ENCODE measurements at regions not wholly inside any gene's neighbourhood (a gene's known extent, or its start where the extent isn't known, plus 50 kb on each side); places are given as distances from the start of the nearest gene placed in this dataset.

- TF ChIP-seq CTCF (IDR thresholded peaks at IDR 0.05), result no peak
- TF ChIP-seq ZFX (IDR thresholded peaks at IDR 0.05; ENCODE audit: borderline replicate concordance), result no peak
- no peak overlapping the region for H3K27ac ChIP-seq
Measured at GRCh38 chr13:97875218-97875617, 78.3 kb upstream of the IPO5 start.

GRCh38 chr13:97875911-97876310 is 77.6 kb upstream of the IPO5 start:
- TF ChIP-seq CTCF (IDR thresholded peaks at IDR 0.05), result no peak
- no peak for TF ChIP-seq ZFX (IDR thresholded peaks at IDR 0.05; ENCODE audit: borderline replicate concordance)
- no peak overlapping the region for H3K27ac ChIP-seq

GRCh38 chr13:97878431-97879375 is 74.8 kb upstream of the IPO5 start:
- H3K27ac ChIP-seq, result no peak overlapping the region
- no peak for TF ChIP-seq CTCF (IDR thresholded peaks at IDR 0.05)
- TF ChIP-seq ZFX (IDR thresholded peaks at IDR 0.05; ENCODE audit: borderline replicate concordance), result no peak

GRCh38 chr13:97879646-97880310 is 73.7 kb upstream of the IPO5 start:
- TF ChIP-seq ZFX (IDR thresholded peaks at IDR 0.05; ENCODE audit: borderline replicate concordance), result no peak
- no peak for TF ChIP-seq CTCF (IDR thresholded peaks at IDR 0.05)
- no peak overlapping the region for H3K27ac ChIP-seq

GRCh38 chr13:97880311-97880675 is 73.2 kb upstream of the IPO5 start:
- TF ChIP-seq ZFX (IDR thresholded peaks at IDR 0.05; ENCODE audit: borderline replicate concordance) (no peak), CTCF (IDR thresholded peaks at IDR 0.05) (no peak)
- no peak overlapping the region for H3K27ac ChIP-seq

- no peak for TF ChIP-seq ZFX (IDR thresholded peaks at IDR 0.05; ENCODE audit: borderline replicate concordance)
- no peak for TF ChIP-seq CTCF (IDR thresholded peaks at IDR 0.05)
- no peak overlapping the region for H3K27ac ChIP-seq
Measured at GRCh38 chr13:97881556-97881955, 71.9 kb upstream of the IPO5 start.

- H3K27ac ChIP-seq, result no peak overlapping the region
Measured at GRCh38 chr13:97883396-97883795, 70.1 kb upstream of the IPO5 start.

More at GRCh38 chr13:97883396-97883795, 70.1 kb upstream of the IPO5 start:
- TF ChIP-seq CTCF (IDR thresholded peaks at IDR 0.05) (no peak), ZFX (IDR thresholded peaks at IDR 0.05; ENCODE audit: borderline replicate concordance) (no peak)

Data from 22Rv1 (cell line).